SK-N-MC (cell line): ENCODE measurements at regions not wholly inside any gene's neighbourhood (a gene's known extent, or its start where the extent isn't known, plus 50 kb on each side); places are given as distances from the start of the nearest gene placed in this dataset.

Source experiments
- DNase-seq: peaks from one replicate; pipeline ENCODE4 v3.0.0-alpha.2; 2011; ENCODE audit warnings: low read depth, low spot score
- H3K27ac ChIP-seq: fragments of 200-600 bp; sonication (generic); 2 replicates; pipeline ENCODE4 v1.5.1; 2016; ENCODE audit warnings: mixed run types
- H3K36me3 ChIP-seq: fragments of 200-600 bp; sonication (generic); 2 replicates; pipeline ENCODE4 v1.6.1; 2017; ENCODE audit warnings: antibody characterized with exemption, low read length, mixed read lengths; ENCODE audit not compliant: insufficient read depth
- H3K4me3 ChIP-seq: fragments of 200-600 bp; sonication (generic); 2 replicates; pipeline ENCODE4 v1.5.1; 2016
- H3K9ac ChIP-seq: fragments of 200-600 bp; sonication (generic); 2 replicates; pipeline ENCODE4 v1.8.0; 2017; ENCODE audit warnings: mixed run types, mixed read lengths; ENCODE audit not compliant: insufficient read length
- H3K9me3 ChIP-seq: fragments of 200-600 bp; sonication (generic); 2 replicates; pipeline ENCODE4 v1.6.1; 2017; ENCODE audit warnings: low read depth, mild to moderate bottlenecking, antibody characterized with exemption, low read length, moderate library complexity, mixed read lengths
- EZH2 ChIP-seq: fragments of 200-600 bp; sonication (generic); IDR thresholded peaks from one replicate; pipeline ENCODE4 v1.6.1; 2017; ENCODE audit warnings: antibody characterized with exemption
- FOXP2 ChIP-seq: optimal IDR thresholded peaks from 2 replicates; pipeline ENCODE3; 2011; ENCODE audit warnings: mild to moderate bottlenecking, moderate library complexity; ENCODE audit not compliant: insufficient read depth; ENCODE audit errors: extremely low read length, control extremely low read depth
- POLR2AphosphoS5 ChIP-seq: IDR thresholded peaks from 2 replicates; pipeline ENCODE4 v1.6.1; 2012; ENCODE audit warnings: mild to moderate bottlenecking, low read depth, low read length, borderline replicate concordance

GRCh38 chr6:43871284-43871683 is 101.3 kb downstream of the VEGFA start:
- DNase-seq: no peak
- TF ChIP-seq FOXP2: no peak
- no peak for TF ChIP-seq POLR2AphosphoS5
- TF ChIP-seq EZH2: no peak
- Histone ChIP-seq H3K4me3 (no peak overlapping the region), H3K36me3 (no peaks in the 10 kb centered on the region), H3K9me3 (no peaks in the 10 kb centered on the region), H3K9ac (peak overlapping the region; percentile 30), H3K27ac (peak overlapping the region; percentile 95)

GRCh38 chr6:43870660-43871061 is 100.7 kb downstream of the VEGFA start:
- peak; percentile 74 for DNase-seq
- TF ChIP-seq EZH2 (no peak), POLR2AphosphoS5 (no peak), FOXP2 (no peak)
- Histone ChIP-seq H3K36me3 (no peaks in the 10 kb centered on the region), H3K9ac (peak overlapping the region; percentile 30), H3K9me3 (no peaks in the 10 kb centered on the region), H3K27ac (peak overlapping the region; percentile 95), H3K4me3 (peak overlapping the region; percentile 31; the same call in 1 of the 2 replicates)

- H3K36me3 ChIP-seq: no peaks in the 10 kb centered on the region
- peak; percentile 64 for DNase-seq
- H3K9me3 ChIP-seq: no peaks in the 10 kb centered on the region
- TF ChIP-seq EZH2 (no peak), FOXP2 (no peak), POLR2AphosphoS5 (no peak)
- H3K9ac ChIP-seq: peak overlapping the region; percentile 46
- H3K4me3 ChIP-seq: no peak overlapping the region
- peak overlapping the region; percentile 95 for H3K27ac ChIP-seq
Observed at GRCh38 chr6:43869792-43870659, 100.0 kb downstream of the VEGFA start.

- H3K27ac ChIP-seq: peak overlapping the region; percentile 95
- peak overlapping the region; percentile 46 for H3K9ac ChIP-seq
- no peak overlapping the region for H3K4me3 ChIP-seq
- no peak for DNase-seq
- TF ChIP-seq FOXP2: no peak
- TF ChIP-seq POLR2AphosphoS5: no peak
- no peak for TF ChIP-seq EZH2
- H3K36me3 ChIP-seq: no peaks in the 10 kb centered on the region
- H3K9me3 ChIP-seq: no peaks in the 10 kb centered on the region
Observed at GRCh38 chr6:43869079-43869710, 99.2 kb downstream of the VEGFA start.

- no peaks in the 10 kb centered on the region for H3K36me3 ChIP-seq
- peak overlapping the region; percentile 95 for H3K27ac ChIP-seq
- no peak overlapping the region for H3K9ac ChIP-seq
- no peak overlapping the region for H3K4me3 ChIP-seq
- no peak for DNase-seq
- no peaks in the 10 kb centered on the region for H3K9me3 ChIP-seq
- TF ChIP-seq POLR2AphosphoS5 (no peak), FOXP2 (no peak), EZH2 (no peak)
Observed at GRCh38 chr6:43868467-43868866, 98.5 kb downstream of the VEGFA start.

GRCh38 chr6:43867996-43868395 is 98.0 kb downstream of the VEGFA start:
- DNase-seq: no peak
- H3K4me3 ChIP-seq: no peak overlapping the region
- H3K9me3 ChIP-seq: no peaks in the 10 kb centered on the region
- no peak overlapping the region for H3K9ac ChIP-seq
- no peaks in the 10 kb centered on the region for H3K36me3 ChIP-seq
- H3K27ac ChIP-seq: peak overlapping the region; percentile 95; the same call in 1 of the 2 replicates
- TF ChIP-seq EZH2: no peak
- TF ChIP-seq FOXP2: no peak

- H3K36me3 ChIP-seq: no peaks in the 10 kb centered on the region
- DNase-seq: no peak
- TF ChIP-seq FOXP2 (no peak), POLR2AphosphoS5 (no peak)
- H3K4me3 ChIP-seq: no peak overlapping the region
- peak overlapping the region; percentile 87 for H3K27ac ChIP-seq
- H3K9me3 ChIP-seq: no peaks in the 10 kb centered on the region
- H3K9ac ChIP-seq: no peak overlapping the region
Observed at GRCh38 chr6:43867246-43867645, 97.2 kb downstream of the VEGFA start.

- DNase-seq: peak; percentile 58
- Histone ChIP-seq H3K9ac (no peak overlapping the region), H3K9me3 (no peaks in the 10 kb centered on the region), H3K27ac (peak overlapping the region; percentile 87), H3K4me3 (peak overlapping the region; percentile 36), H3K36me3 (no peaks in the 10 kb centered on the region)
- no peak for TF ChIP-seq EZH2
- TF ChIP-seq POLR2AphosphoS5: peak; percentile 65; the same call in 1 of the 2 replicates
Observed at GRCh38 chr6:43865932-43866645, 96.1 kb downstream of the VEGFA start.
